H1 (cell line): ENCODE measurements at regions not wholly inside any gene's neighbourhood (a gene's known extent, or its start where the extent isn't known, plus 50 kb on each side); places are given as distances from the start of the nearest gene placed in this dataset.

Experiments
- EZH2 ChIP-seq: fragments of 200-600 bp; sonication (generic); IDR thresholded peaks from 2 replicates; pipeline ENCODE4 v1.7.1; 2012; ENCODE audit warnings: low read depth, mild to moderate bottlenecking, moderate library complexity, low read length, inconsistent platforms; ENCODE audit not compliant: severe bottlenecking
- GABPA ChIP-seq: IDR thresholded peaks from 2 replicates; pipeline ENCODE4 v1.6.1; 2011; ENCODE audit warnings: mild to moderate bottlenecking, low read length, moderate library complexity, borderline replicate concordance; ENCODE audit not compliant: insufficient read depth
- JUND ChIP-seq: IDR thresholded peaks from 2 replicates; pipeline ENCODE4 v1.6.1; 2011; ENCODE audit warnings: mild to moderate bottlenecking, improper control_type of control experiment, low read length
- TAF1 ChIP-seq: IDR thresholded peaks from 2 replicates; pipeline ENCODE4 v1.6.1; 2011; ENCODE audit warnings: mild to moderate bottlenecking, low read depth, low read length
- TF ChIP-seq, protein P1 (sequence below), 3 experiments: IDR thresholded peaks; 1 replicate in 2 of 3; 2 replicates in 1 of 3; pipeline versions ENCODE4 v1.5.1 to v1.6.1; 2011; ENCODE audit warnings: low read length in 3 of 3, mild to moderate bottlenecking in 3 of 3, inconsistent platforms in 2 of 3, low read depth in 1 of 3, moderate library complexity in 1 of 3; ENCODE audit not compliant: insufficient read depth in 1 of 3; ENCODE audit errors: control extremely low read depth in 1 of 3
- TF ChIP-seq, protein P2 (sequence below): IDR thresholded peaks from 2 replicates; pipeline ENCODE4 v1.6.1; 2012; ENCODE audit warnings: low read length, inconsistent platforms

DNA sequence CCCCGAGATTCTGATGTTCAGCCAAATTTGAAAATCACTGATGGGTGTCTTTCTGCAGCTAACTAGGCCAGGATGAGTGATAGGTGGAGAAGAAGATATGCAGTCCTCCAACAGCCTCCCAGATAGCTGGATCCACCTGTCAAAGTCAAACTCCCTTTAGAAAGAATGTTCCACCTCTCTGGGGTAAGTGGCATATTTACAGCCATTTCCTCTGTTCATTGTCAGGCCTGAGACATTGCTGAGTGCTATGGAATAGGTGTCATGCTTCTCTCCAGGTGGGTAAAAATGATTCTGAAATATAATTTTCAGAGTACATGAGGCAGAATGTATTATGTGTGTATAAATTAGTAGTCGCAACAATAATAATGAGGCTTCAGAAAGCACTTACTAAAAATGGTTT is 316.8 kb downstream of the TTLL7 start:
- TF ChIP-seq GABPA (no peak), JUND (no peak), TAF1 (no peak), EZH2 (no peak)
- TF ChIP-seq, protein P1, sequence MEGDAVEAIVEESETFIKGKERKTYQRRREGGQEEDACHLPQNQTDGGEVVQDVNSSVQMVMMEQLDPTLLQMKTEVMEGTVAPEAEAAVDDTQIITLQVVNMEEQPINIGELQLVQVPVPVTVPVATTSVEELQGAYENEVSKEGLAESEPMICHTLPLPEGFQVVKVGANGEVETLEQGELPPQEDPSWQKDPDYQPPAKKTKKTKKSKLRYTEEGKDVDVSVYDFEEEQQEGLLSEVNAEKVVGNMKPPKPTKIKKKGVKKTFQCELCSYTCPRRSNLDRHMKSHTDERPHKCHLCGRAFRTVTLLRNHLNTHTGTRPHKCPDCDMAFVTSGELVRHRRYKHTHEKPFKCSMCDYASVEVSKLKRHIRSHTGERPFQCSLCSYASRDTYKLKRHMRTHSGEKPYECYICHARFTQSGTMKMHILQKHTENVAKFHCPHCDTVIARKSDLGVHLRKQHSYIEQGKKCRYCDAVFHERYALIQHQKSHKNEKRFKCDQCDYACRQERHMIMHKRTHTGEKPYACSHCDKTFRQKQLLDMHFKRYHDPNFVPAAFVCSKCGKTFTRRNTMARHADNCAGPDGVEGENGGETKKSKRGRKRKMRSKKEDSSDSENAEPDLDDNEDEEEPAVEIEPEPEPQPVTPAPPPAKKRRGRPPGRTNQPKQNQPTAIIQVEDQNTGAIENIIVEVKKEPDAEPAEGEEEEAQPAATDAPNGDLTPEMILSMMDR (IDR thresholded peaks at IDR 0.05; ENCODE audit: control extremely low read depth in 1 of 3, insufficient read depth in 1 of 3, low read depth in 1 of 3, low read length in 3 of 3), result no peak
- TF ChIP-seq, protein P2, sequence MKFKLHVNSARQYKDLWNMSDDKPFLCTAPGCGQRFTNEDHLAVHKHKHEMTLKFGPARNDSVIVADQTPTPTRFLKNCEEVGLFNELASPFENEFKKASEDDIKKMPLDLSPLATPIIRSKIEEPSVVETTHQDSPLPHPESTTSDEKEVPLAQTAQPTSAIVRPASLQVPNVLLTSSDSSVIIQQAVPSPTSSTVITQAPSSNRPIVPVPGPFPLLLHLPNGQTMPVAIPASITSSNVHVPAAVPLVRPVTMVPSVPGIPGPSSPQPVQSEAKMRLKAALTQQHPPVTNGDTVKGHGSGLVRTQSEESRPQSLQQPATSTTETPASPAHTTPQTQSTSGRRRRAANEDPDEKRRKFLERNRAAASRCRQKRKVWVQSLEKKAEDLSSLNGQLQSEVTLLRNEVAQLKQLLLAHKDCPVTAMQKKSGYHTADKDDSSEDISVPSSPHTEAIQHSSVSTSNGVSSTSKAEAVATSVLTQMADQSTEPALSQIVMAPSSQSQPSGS, result no peak
